ENCODE measurements at regions not wholly inside any gene's neighbourhood (a gene's known extent, or its start where the extent isn't known, plus 50 kb on each side); places are given as distances from the start of the nearest gene placed in this dataset.

GRCh38 chr18:54752185-54752584 is 76.1 kb upstream of the RAB27B start:
- Histone ChIP-seq H3K36me3 (no peaks in the 10 kb centered on the region), H3K4me3 (no peak overlapping the region), H3K4me1 (ENCODE audit: control insufficient read depth in 1 of 2, low read depth in 2 of 2) (no peaks in the 10 kb centered on the region), H3K27me3 (replicated peaks; ENCODE audit: insufficient read depth) (no peaks in the 10 kb centered on the region), H3K9me3 (no peaks in the 10 kb centered on the region), H3K27ac (no peak overlapping the region)
- DNase-seq (ENCODE audit: low spot score) (no peak), ATAC-seq (ENCODE audit: insufficient number of reproducible peaks, low FRiP score, low read depth) (no peak)
- TF ChIP-seq CTCF (IDR thresholded peaks at IDR 0.05) = no peak

GRCh38 chr18:54755456-54755855 is 72.8 kb upstream of the RAB27B start:
- no peak for DNase-seq (ENCODE audit: low spot score)
- no peak for ATAC-seq (ENCODE audit: insufficient number of reproducible peaks, low FRiP score, low read depth)
- H3K27ac ChIP-seq = no peak overlapping the region
- H3K36me3 ChIP-seq = no peaks in the 10 kb centered on the region
- no peak for TF ChIP-seq CTCF (IDR thresholded peaks at IDR 0.05)
- no peaks in the 10 kb centered on the region for H3K27me3 ChIP-seq (replicated peaks; ENCODE audit: insufficient read depth)
- H3K9me3 ChIP-seq = no peaks in the 10 kb centered on the region
- no peaks in the 10 kb centered on the region for H3K4me1 ChIP-seq (ENCODE audit: control insufficient read depth in 1 of 2, low read depth in 2 of 2)
- H3K4me3 ChIP-seq = no peak overlapping the region

GRCh38 chr18:54762386-54762785 is 65.9 kb upstream of the RAB27B start:
- no peaks in the 10 kb centered on the region for H3K36me3 ChIP-seq
- ATAC-seq (ENCODE audit: insufficient number of reproducible peaks, low FRiP score, low read depth) = no peak
- no peak overlapping the region for H3K27ac ChIP-seq
- no peak for TF ChIP-seq CTCF (IDR thresholded peaks at IDR 0.05)
- no peaks in the 10 kb centered on the region for H3K9me3 ChIP-seq
- no peak for DNase-seq (ENCODE audit: low spot score)
- no peaks in the 10 kb centered on the region for H3K4me1 ChIP-seq (ENCODE audit: control insufficient read depth in 1 of 2, low read depth in 2 of 2)
- H3K4me3 ChIP-seq = no peak overlapping the region
- no peaks in the 10 kb centered on the region for H3K27me3 ChIP-seq (replicated peaks; ENCODE audit: insufficient read depth)

GRCh38 chr18:54764786-54765185 is 63.5 kb upstream of the RAB27B start:
- no peak for TF ChIP-seq CTCF (IDR thresholded peaks at IDR 0.05)
- H3K9me3 ChIP-seq = no peaks in the 10 kb centered on the region
- ATAC-seq (ENCODE audit: insufficient number of reproducible peaks, low FRiP score, low read depth) (no peak), DNase-seq (ENCODE audit: low spot score) (no peak)
- no peaks in the 10 kb centered on the region for H3K36me3 ChIP-seq
- no peak overlapping the region for H3K4me3 ChIP-seq
- no peaks in the 10 kb centered on the region for H3K4me1 ChIP-seq (ENCODE audit: control insufficient read depth in 1 of 2, low read depth in 2 of 2)
- no peaks in the 10 kb centered on the region for H3K27me3 ChIP-seq (replicated peaks; ENCODE audit: insufficient read depth)
- no peak overlapping the region for H3K27ac ChIP-seq

GRCh38 chr18:54765636-54766375 is 62.5 kb upstream of the RAB27B start:
- H3K36me3 ChIP-seq = no peaks in the 10 kb centered on the region
- no peak overlapping the region for H3K27ac ChIP-seq
- TF ChIP-seq CTCF (IDR thresholded peaks at IDR 0.05) = no peak
- no peak overlapping the region for H3K4me3 ChIP-seq
- DNase-seq (ENCODE audit: low spot score) (no peak), ATAC-seq (ENCODE audit: insufficient number of reproducible peaks, low FRiP score, low read depth) (no peak)
- no peaks in the 10 kb centered on the region for H3K9me3 ChIP-seq
- H3K4me1 ChIP-seq (ENCODE audit: control insufficient read depth in 1 of 2, low read depth in 2 of 2) = no peaks in the 10 kb centered on the region
- H3K27me3 ChIP-seq (replicated peaks; ENCODE audit: insufficient read depth) = no peaks in the 10 kb centered on the region
